KMS-11 (cell line): ENCODE measurements at regions not wholly inside any gene's neighbourhood (a gene's known extent, or its start where the extent isn't known, plus 50 kb on each side); places are given as distances from the start of the nearest gene placed in this dataset.

ENCODE experiments used
- H2AFZ ChIP-seq: fragments of 200-600 bp; sonication (generic); 2 replicates; pipeline ENCODE4 v1.6.1; 2016; ENCODE audit warnings: antibody characterized with exemption, mixed run types, low read depth
- H3K27ac ChIP-seq: fragments of 200-600 bp; sonication (generic); 2 replicates; pipeline ENCODE4 v1.6.1; 2016; ENCODE audit warnings: mild to moderate bottlenecking, mixed run types
- H3K27me3 ChIP-seq: fragments of 200-600 bp; sonication (generic); 2 replicates; pipeline ENCODE4 v1.6.1; 2017; ENCODE audit warnings: mild to moderate bottlenecking, low read depth, mixed run types, moderate library complexity; ENCODE audit not compliant: insufficient read depth
- H3K36me3 ChIP-seq: fragments of 200-600 bp; sonication (generic); 2 replicates; pipeline ENCODE4 v1.6.1; 2017; ENCODE audit warnings: mild to moderate bottlenecking, mixed run types; ENCODE audit not compliant: insufficient read depth
- H3K4me1 ChIP-seq: fragments of 200-600 bp; sonication (generic); 2 replicates; pipeline ENCODE4 v1.6.1; 2016; ENCODE audit warnings: mild to moderate bottlenecking, low read depth, mixed run types; ENCODE audit not compliant: poor library complexity, severe bottlenecking
- H3K4me2 ChIP-seq: fragments of 200-600 bp; sonication (generic); 2 replicates; pipeline ENCODE4 v1.7.0; 2016; ENCODE audit warnings: mild to moderate bottlenecking, mixed run types
- H3K4me3 ChIP-seq: fragments of 200-600 bp; sonication (generic); IDR thresholded peaks from 2 replicates; pipeline ENCODE4 v1.6.1; 2017; ENCODE audit warnings: low read depth, low read length, mixed read lengths; ENCODE audit not compliant: insufficient read depth
- H3K79me2 ChIP-seq: fragments of 200-600 bp; sonication (generic); 2 replicates; pipeline ENCODE4 v1.6.1; 2016; ENCODE audit warnings: low read depth, mixed run types; ENCODE audit not compliant: insufficient read depth
- H3K9ac ChIP-seq: fragments of 200-600 bp; sonication (generic); 2 replicates; pipeline ENCODE4 v1.6.1; 2016; ENCODE audit warnings: mild to moderate bottlenecking, mixed run types
- H4K20me1 ChIP-seq: fragments of 200-600 bp; sonication (generic); 2 replicates; pipeline ENCODE4 v1.6.1; 2016; ENCODE audit warnings: mild to moderate bottlenecking, mixed run types; ENCODE audit not compliant: insufficient read depth
- TF ChIP-seq, protein P1 (sequence below): fragments of 200-600 bp; sonication (generic); conservative IDR thresholded peaks from 2 replicates; pipeline ENCODE4 v1.6.1; 2017; ENCODE audit warnings: low read depth, mild to moderate bottlenecking, antibody characterized with exemption, low read length, moderate library complexity, mixed read lengths

- Histone ChIP-seq H3K4me1 (no peaks in the 10 kb centered on the region), H3K36me3 (no peaks in the 10 kb centered on the region), H3K9ac (no peak overlapping the region), H3K79me2 (no peaks in the 10 kb centered on the region), H3K27me3 (no peaks in the 10 kb centered on the region), H3K27ac (no peak overlapping the region), H2AFZ (no peak overlapping the region), H3K4me2 (no peak overlapping the region), H4K20me1 (no peaks in the 10 kb centered on the region), H3K4me3 (no peak overlapping the region)
- TF ChIP-seq, protein P1, sequence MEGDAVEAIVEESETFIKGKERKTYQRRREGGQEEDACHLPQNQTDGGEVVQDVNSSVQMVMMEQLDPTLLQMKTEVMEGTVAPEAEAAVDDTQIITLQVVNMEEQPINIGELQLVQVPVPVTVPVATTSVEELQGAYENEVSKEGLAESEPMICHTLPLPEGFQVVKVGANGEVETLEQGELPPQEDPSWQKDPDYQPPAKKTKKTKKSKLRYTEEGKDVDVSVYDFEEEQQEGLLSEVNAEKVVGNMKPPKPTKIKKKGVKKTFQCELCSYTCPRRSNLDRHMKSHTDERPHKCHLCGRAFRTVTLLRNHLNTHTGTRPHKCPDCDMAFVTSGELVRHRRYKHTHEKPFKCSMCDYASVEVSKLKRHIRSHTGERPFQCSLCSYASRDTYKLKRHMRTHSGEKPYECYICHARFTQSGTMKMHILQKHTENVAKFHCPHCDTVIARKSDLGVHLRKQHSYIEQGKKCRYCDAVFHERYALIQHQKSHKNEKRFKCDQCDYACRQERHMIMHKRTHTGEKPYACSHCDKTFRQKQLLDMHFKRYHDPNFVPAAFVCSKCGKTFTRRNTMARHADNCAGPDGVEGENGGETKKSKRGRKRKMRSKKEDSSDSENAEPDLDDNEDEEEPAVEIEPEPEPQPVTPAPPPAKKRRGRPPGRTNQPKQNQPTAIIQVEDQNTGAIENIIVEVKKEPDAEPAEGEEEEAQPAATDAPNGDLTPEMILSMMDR, result no peak
Observed at GRCh38 chr12:25852792-25853191, 105.7 kb upstream of the RASSF8 start.

DNA sequence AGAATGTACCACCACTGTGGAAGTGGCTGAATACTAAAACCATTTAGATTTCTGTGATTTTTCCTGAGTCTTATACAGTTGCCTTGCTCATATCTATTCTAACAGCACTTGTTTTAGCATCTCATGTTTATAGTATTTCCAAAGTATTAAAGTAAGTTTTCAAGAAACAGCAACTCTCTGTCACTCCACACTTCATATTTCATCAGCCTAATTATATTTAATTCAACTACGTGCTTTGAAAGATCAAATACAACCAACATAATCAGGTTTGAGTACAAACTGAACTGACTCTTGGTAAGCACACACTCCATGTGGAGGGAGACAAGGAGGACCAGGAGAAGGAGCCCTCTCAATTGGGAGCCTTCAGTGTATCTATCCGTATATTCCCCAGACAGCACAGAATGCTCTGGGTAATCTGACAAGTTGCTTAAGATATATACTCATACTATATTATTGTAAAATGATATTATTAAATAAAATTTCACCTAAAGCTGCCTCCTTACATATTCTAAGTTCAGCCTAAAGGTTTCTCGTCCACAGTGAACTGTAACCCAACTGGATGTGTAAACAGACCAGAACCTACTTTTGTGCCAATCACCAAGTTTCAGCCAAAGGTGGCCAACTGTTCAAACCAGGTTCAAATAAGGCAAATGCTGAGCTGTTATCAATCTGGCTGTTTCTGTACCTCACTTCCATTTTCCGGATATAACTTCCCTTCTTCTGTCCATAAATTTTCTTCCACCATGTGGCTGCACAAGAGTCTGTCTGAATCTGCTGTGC, 105.0 kb upstream of the RASSF8 start:
- no peak overlapping the region for H3K9ac ChIP-seq
- H4K20me1 ChIP-seq, result no peaks in the 10 kb centered on the region
- no peaks in the 10 kb centered on the region for H3K79me2 ChIP-seq
- no peaks in the 10 kb centered on the region for H3K4me1 ChIP-seq
- no peaks in the 10 kb centered on the region for H3K36me3 ChIP-seq
- no peak overlapping the region for H3K4me2 ChIP-seq
- H2AFZ ChIP-seq, result no peak overlapping the region
- TF ChIP-seq, protein P1, result no peak
- no peaks in the 10 kb centered on the region for H3K27me3 ChIP-seq
- no peak overlapping the region for H3K4me3 ChIP-seq
- no peak overlapping the region for H3K27ac ChIP-seq

DNA sequence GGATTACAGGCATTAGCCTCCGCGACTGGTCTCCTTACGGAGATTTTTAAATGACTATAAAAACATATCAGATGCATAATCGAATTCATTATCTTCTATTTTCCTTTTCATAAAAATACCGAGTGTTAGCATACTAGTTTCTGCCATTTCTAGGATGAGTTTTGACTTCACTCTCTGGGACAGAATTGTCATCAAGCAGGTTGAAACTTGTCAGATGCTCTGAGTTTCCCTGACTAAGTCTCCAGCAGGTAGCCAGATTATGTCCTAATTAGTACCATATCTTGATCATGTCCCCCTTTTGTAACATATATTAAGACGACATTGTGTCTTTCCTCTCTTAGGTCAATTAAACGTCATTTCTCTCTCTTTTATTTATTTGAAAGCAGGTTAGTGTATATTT, 103.5 kb upstream of the RASSF8 start:
- Histone ChIP-seq H3K9ac (no peak overlapping the region), H4K20me1 (no peaks in the 10 kb centered on the region), H2AFZ (no peak overlapping the region), H3K36me3 (no peaks in the 10 kb centered on the region), H3K27ac (no peak overlapping the region), H3K79me2 (no peaks in the 10 kb centered on the region), H3K27me3 (no peaks in the 10 kb centered on the region), H3K4me1 (no peaks in the 10 kb centered on the region), H3K4me2 (no peak overlapping the region), H3K4me3 (no peak overlapping the region)
- TF ChIP-seq, protein P1, result no peak

GRCh38 chr12:25855716-25856115, 102.8 kb upstream of the RASSF8 start:
- Histone ChIP-seq H2AFZ (no peak overlapping the region), H3K9ac (no peak overlapping the region), H4K20me1 (no peaks in the 10 kb centered on the region), H3K4me2 (no peak overlapping the region), H3K27ac (no peak overlapping the region), H3K36me3 (no peaks in the 10 kb centered on the region), H3K4me3 (no peak overlapping the region), H3K27me3 (no peaks in the 10 kb centered on the region), H3K79me2 (no peaks in the 10 kb centered on the region), H3K4me1 (no peaks in the 10 kb centered on the region)
- TF ChIP-seq, protein P1, result no peak
